ENCODE measurements at regions not wholly inside any gene's neighbourhood (a gene's known extent, or its start where the extent isn't known, plus 50 kb on each side); places are given as distances from the start of the nearest gene placed in this dataset.

GRCh38 chr4:56260320-56260719 lies 127.0 kb downstream of the AASDH start:
- WGBS, 2 experiments: 93% methylated on average over 4 of the region's 4 CpGs
- no peaks in the 10 kb centered on the region for H3K9me3 ChIP-seq (ENCODE audit: control insufficient read depth, low read length)
- no peak overlapping the region for H3K4me3 ChIP-seq (ENCODE audit: insufficient read depth, low read depth, low read length)
- H3K27me3 ChIP-seq (ENCODE audit: control insufficient read depth, insufficient read depth, low read length, poor library complexity, severe bottlenecking): no peaks in the 10 kb centered on the region
- H3K36me3 ChIP-seq (ENCODE audit: control insufficient read depth, insufficient read depth, low read length): no peaks in the 10 kb centered on the region
- no peak overlapping the region for H3K27ac ChIP-seq (ENCODE audit: insufficient read depth, low read depth, low read length, poor library complexity, severe bottlenecking)
- H3K4me1 ChIP-seq (ENCODE audit: control insufficient read depth, insufficient read depth, low read length): peaks cover 8% of the 10 kb centered on the region

- H3K27me3 ChIP-seq (ENCODE audit: control insufficient read depth, insufficient read depth, low read length, poor library complexity, severe bottlenecking): no peaks in the 10 kb centered on the region
- H3K4me3 ChIP-seq (ENCODE audit: insufficient read depth, low read depth, low read length): no peak overlapping the region
- H3K4me1 ChIP-seq (ENCODE audit: control insufficient read depth, insufficient read depth, low read length): peaks cover 8% of the 10 kb centered on the region
- WGBS, 2 experiments: 71 to 74% methylated on average over 2 of the region's 2 CpGs
- no peaks in the 10 kb centered on the region for H3K36me3 ChIP-seq (ENCODE audit: control insufficient read depth, insufficient read depth, low read length)
- no peak overlapping the region for H3K27ac ChIP-seq (ENCODE audit: insufficient read depth, low read depth, low read length, poor library complexity, severe bottlenecking)
- H3K9me3 ChIP-seq (ENCODE audit: control insufficient read depth, low read length): no peaks in the 10 kb centered on the region
These were observed 127.6 kb downstream of the AASDH start for GRCh38 chr4:56259655-56260054.

GRCh38 chr4:56255820-56256219 lies 131.5 kb downstream of the AASDH start:
- Histone ChIP-seq H3K4me1 (ENCODE audit: control insufficient read depth, insufficient read depth, low read length) (peaks cover 8% of the 10 kb centered on the region), H3K36me3 (ENCODE audit: control insufficient read depth, insufficient read depth, low read length) (no peaks in the 10 kb centered on the region), H3K4me3 (ENCODE audit: insufficient read depth, low read depth, low read length) (no peak overlapping the region), H3K9me3 (ENCODE audit: control insufficient read depth, low read length) (no peaks in the 10 kb centered on the region), H3K27ac (ENCODE audit: insufficient read depth, low read depth, low read length, poor library complexity, severe bottlenecking) (no peak overlapping the region), H3K27me3 (ENCODE audit: control insufficient read depth, insufficient read depth, low read length, poor library complexity, severe bottlenecking) (no peaks in the 10 kb centered on the region)
- 93 to 100% methylated on average over 1 of the region's 1 CpG for WGBS, 2 experiments

GRCh38 chr4:56253666-56254305 lies 133.5 kb downstream of the AASDH start:
- no peaks in the 10 kb centered on the region for H3K9me3 ChIP-seq (ENCODE audit: control insufficient read depth, low read length)
- no peaks in the 10 kb centered on the region for H3K36me3 ChIP-seq (ENCODE audit: control insufficient read depth, insufficient read depth, low read length)
- no peak overlapping the region for H3K4me3 ChIP-seq (ENCODE audit: insufficient read depth, low read depth, low read length)
- WGBS, 2 experiments: 83 to 85% methylated on average over 4 of the region's 4 CpGs
- no peaks in the 10 kb centered on the region for H3K27me3 ChIP-seq (ENCODE audit: control insufficient read depth, insufficient read depth, low read length, poor library complexity, severe bottlenecking)
- H3K4me1 ChIP-seq (ENCODE audit: control insufficient read depth, insufficient read depth, low read length): peaks cover 1% of the 10 kb centered on the region
- no peak overlapping the region for H3K27ac ChIP-seq (ENCODE audit: insufficient read depth, low read depth, low read length, poor library complexity, severe bottlenecking)

- 91 to 92% methylated on average over 4 of the region's 4 CpGs for WGBS, 2 experiments
- no peak overlapping the region for H3K27ac ChIP-seq (ENCODE audit: insufficient read depth, low read depth, low read length, poor library complexity, severe bottlenecking)
These were observed 134.6 kb downstream of the AASDH start for GRCh38 chr4:56252561-56253152.

GRCh38 chr4:56251556-56251955 lies 135.7 kb downstream of the AASDH start:
- no peaks in the 10 kb centered on the region for H3K4me1 ChIP-seq (ENCODE audit: control insufficient read depth, insufficient read depth, low read length)
- H3K27me3 ChIP-seq (ENCODE audit: control insufficient read depth, insufficient read depth, low read length, poor library complexity, severe bottlenecking): no peaks in the 10 kb centered on the region
- H3K27ac ChIP-seq (ENCODE audit: insufficient read depth, low read depth, low read length, poor library complexity, severe bottlenecking): no peak overlapping the region
- 95 to 96% methylated on average over 3 of the region's 3 CpGs for WGBS, 2 experiments
- no peaks in the 10 kb centered on the region for H3K36me3 ChIP-seq (ENCODE audit: control insufficient read depth, insufficient read depth, low read length)
- H3K9me3 ChIP-seq (ENCODE audit: control insufficient read depth, low read length): no peaks in the 10 kb centered on the region
- H3K4me3 ChIP-seq (ENCODE audit: insufficient read depth, low read depth, low read length): no peak overlapping the region

More at GRCh38 chr4:56252561-56253152, 134.6 kb downstream of the AASDH start:
- Histone ChIP-seq H3K27me3 (ENCODE audit: control insufficient read depth, insufficient read depth, low read length, poor library complexity, severe bottlenecking) (no peaks in the 10 kb centered on the region), H3K36me3 (ENCODE audit: control insufficient read depth, insufficient read depth, low read length) (no peaks in the 10 kb centered on the region), H3K9me3 (ENCODE audit: control insufficient read depth, low read length) (no peaks in the 10 kb centered on the region), H3K4me3 (ENCODE audit: insufficient read depth, low read depth, low read length) (no peak overlapping the region), H3K4me1 (ENCODE audit: control insufficient read depth, insufficient read depth, low read length) (no peaks in the 10 kb centered on the region)

- no peak overlapping the region for H3K4me3 ChIP-seq (ENCODE audit: insufficient read depth, low read depth, low read length)
- H3K4me1 ChIP-seq (ENCODE audit: control insufficient read depth, insufficient read depth, low read length): no peaks in the 10 kb centered on the region
- 92% methylated on average over 1 of the region's 2 CpGs for WGBS, 2 experiments
- no peaks in the 10 kb centered on the region for H3K27me3 ChIP-seq (ENCODE audit: control insufficient read depth, insufficient read depth, low read length, poor library complexity, severe bottlenecking)
- no peaks in the 10 kb centered on the region for H3K36me3 ChIP-seq (ENCODE audit: control insufficient read depth, insufficient read depth, low read length)
- no peak overlapping the region for H3K27ac ChIP-seq (ENCODE audit: insufficient read depth, low read depth, low read length, poor library complexity, severe bottlenecking)
- H3K9me3 ChIP-seq (ENCODE audit: control insufficient read depth, low read length): no peaks in the 10 kb centered on the region
These were observed 136.5 kb downstream of the AASDH start for GRCh38 chr4:56250776-56251175.

- H3K4me3 ChIP-seq (ENCODE audit: insufficient read depth, low read depth, low read length): no peak overlapping the region
- no peak overlapping the region for H3K27ac ChIP-seq (ENCODE audit: insufficient read depth, low read depth, low read length, poor library complexity, severe bottlenecking)
- H3K27me3 ChIP-seq (ENCODE audit: control insufficient read depth, insufficient read depth, low read length, poor library complexity, severe bottlenecking): no peaks in the 10 kb centered on the region
- H3K36me3 ChIP-seq (ENCODE audit: control insufficient read depth, insufficient read depth, low read length): no peaks in the 10 kb centered on the region
- H3K4me1 ChIP-seq (ENCODE audit: control insufficient read depth, insufficient read depth, low read length): no peaks in the 10 kb centered on the region
- no peaks in the 10 kb centered on the region for H3K9me3 ChIP-seq (ENCODE audit: control insufficient read depth, low read length)
- WGBS, 2 experiments: 73 to 82% methylated on average over 5 to 7 of the region's 7 CpGs
These were observed 139.6 kb downstream of the AASDH start for GRCh38 chr4:56247646-56248045.

GRCh38 chr4:56246233-56246610 lies 141.1 kb downstream of the AASDH start:
- Histone ChIP-seq H3K27ac (ENCODE audit: insufficient read depth, low read depth, low read length, poor library complexity, severe bottlenecking) (no peak overlapping the region), H3K4me1 (ENCODE audit: control insufficient read depth, insufficient read depth, low read length) (no peaks in the 10 kb centered on the region), H3K27me3 (ENCODE audit: control insufficient read depth, insufficient read depth, low read length, poor library complexity, severe bottlenecking) (no peaks in the 10 kb centered on the region), H3K4me3 (ENCODE audit: insufficient read depth, low read depth, low read length) (no peak overlapping the region), H3K36me3 (ENCODE audit: control insufficient read depth, insufficient read depth, low read length) (no peaks in the 10 kb centered on the region), H3K9me3 (ENCODE audit: control insufficient read depth, low read length) (no peaks in the 10 kb centered on the region)
- 73 to 79% methylated on average over 3 of the region's 3 CpGs for WGBS, 2 experiments

- Histone ChIP-seq H3K27me3 (ENCODE audit: control insufficient read depth, insufficient read depth, low read length, poor library complexity, severe bottlenecking) (no peaks in the 10 kb centered on the region), H3K4me1 (ENCODE audit: control insufficient read depth, insufficient read depth, low read length) (no peaks in the 10 kb centered on the region), H3K9me3 (ENCODE audit: control insufficient read depth, low read length) (no peaks in the 10 kb centered on the region), H3K36me3 (ENCODE audit: control insufficient read depth, insufficient read depth, low read length) (no peaks in the 10 kb centered on the region), H3K27ac (ENCODE audit: insufficient read depth, low read depth, low read length, poor library complexity, severe bottlenecking) (no peak overlapping the region), H3K4me3 (ENCODE audit: insufficient read depth, low read depth, low read length) (no peak overlapping the region)
- 72 to 87% methylated on average over 2 of the region's 2 CpGs for WGBS, 2 experiments
These were observed 141.6 kb downstream of the AASDH start for GRCh38 chr4:56245547-56246232.

Data from ectodermal cell (in vitro differentiated cells).